ENCODE measurements at regions not wholly inside any gene's neighbourhood (a gene's known extent, or its start where the extent isn't known, plus 50 kb on each side); places are given as distances from the start of the nearest gene placed in this dataset.

DNA sequence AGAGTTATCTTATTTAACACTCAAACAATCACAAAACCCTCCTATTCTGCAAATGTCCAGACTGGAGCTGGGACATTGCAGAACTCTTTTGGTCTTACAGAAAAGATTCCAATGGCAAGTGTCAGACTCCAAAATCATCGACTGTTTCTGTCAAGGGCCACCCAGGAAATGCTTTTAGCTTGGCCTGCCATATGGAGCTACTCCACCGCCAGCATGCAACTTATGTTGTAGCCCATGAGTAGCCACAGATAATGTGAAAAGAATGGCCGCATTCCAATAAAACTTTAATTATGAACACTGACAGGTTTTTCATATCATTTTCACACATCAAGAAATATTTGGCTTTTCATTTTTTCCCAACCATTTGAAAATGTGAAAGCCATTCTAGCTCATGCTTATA, 57.5 kb downstream of the SYNE3 start:
- TF ChIP-seq RAD21 (IDR thresholded peaks at IDR 0.05; ENCODE audit: insufficient read depth, low read depth, low read length), result no peak
- TF ChIP-seq JUNB (IDR thresholded peaks at IDR 0.05), result no peak
- TF ChIP-seq, protein P1, sequence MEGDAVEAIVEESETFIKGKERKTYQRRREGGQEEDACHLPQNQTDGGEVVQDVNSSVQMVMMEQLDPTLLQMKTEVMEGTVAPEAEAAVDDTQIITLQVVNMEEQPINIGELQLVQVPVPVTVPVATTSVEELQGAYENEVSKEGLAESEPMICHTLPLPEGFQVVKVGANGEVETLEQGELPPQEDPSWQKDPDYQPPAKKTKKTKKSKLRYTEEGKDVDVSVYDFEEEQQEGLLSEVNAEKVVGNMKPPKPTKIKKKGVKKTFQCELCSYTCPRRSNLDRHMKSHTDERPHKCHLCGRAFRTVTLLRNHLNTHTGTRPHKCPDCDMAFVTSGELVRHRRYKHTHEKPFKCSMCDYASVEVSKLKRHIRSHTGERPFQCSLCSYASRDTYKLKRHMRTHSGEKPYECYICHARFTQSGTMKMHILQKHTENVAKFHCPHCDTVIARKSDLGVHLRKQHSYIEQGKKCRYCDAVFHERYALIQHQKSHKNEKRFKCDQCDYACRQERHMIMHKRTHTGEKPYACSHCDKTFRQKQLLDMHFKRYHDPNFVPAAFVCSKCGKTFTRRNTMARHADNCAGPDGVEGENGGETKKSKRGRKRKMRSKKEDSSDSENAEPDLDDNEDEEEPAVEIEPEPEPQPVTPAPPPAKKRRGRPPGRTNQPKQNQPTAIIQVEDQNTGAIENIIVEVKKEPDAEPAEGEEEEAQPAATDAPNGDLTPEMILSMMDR (IDR thresholded peaks at IDR 0.05 in 2 of 3, conservative IDR thresholded peaks at IDR 0.05 in 1 of 3; ENCODE audit: control insufficient read depth in 2 of 3, extremely low read depth in 1 of 3, insufficient read depth in 1 of 3, low read depth in 3 of 3, low read length in 3 of 3), result no peak
- no peak for TF ChIP-seq CREB1 (IDR thresholded peaks at IDR 0.05; ENCODE audit: low read depth)
- TF ChIP-seq FOXM1 (IDR thresholded peaks at IDR 0.05; ENCODE audit: low read depth, low read length), result no peak
- no peak for TF ChIP-seq GABPA (IDR thresholded peaks at IDR 0.05; ENCODE audit: low read depth)
- TF ChIP-seq CEBPB (IDR thresholded peaks at IDR 0.05; ENCODE audit: borderline replicate concordance in 1 of 2, low read depth in 2 of 2, low read length in 2 of 2), result no peak

Data from GM12878 (cell line).